ENCODE measurements at regions not wholly inside any gene's neighbourhood (a gene's known extent, or its start where the extent isn't known, plus 50 kb on each side); places are given as distances from the start of the nearest gene placed in this dataset.

- TF ChIP-seq CTCF (IDR thresholded peaks at IDR 0.05) = peak; percentile 20
- TF ChIP-seq EZH2 (IDR thresholded peaks at IDR 0.05) = no peak
- TF ChIP-seq EZH2phosphoT487 (IDR thresholded peaks at IDR 0.05) = no peak
Measured at GRCh38 chr1:5427026-5427613, 565.1 kb downstream of the NPHP4 start.

All from neural progenitor cell (in vitro differentiated cells).